OCI-LY7 (cell line): ENCODE measurements at regions not wholly inside any gene's neighbourhood (a gene's known extent, or its start where the extent isn't known, plus 50 kb on each side); places are given as distances from the start of the nearest gene placed in this dataset.
A peak's percentile ranks its signal among the peaks of the same experiment; 100 is the strongest.

Experiments used
- BruUV-seq: library from RNA; stranded (reverse); fragments of 400-500 nt; replicated peaks from 2 replicates; lab custom pipeline; 2021; lab: Mats Ljungman, UMichigan
- CTCF ChIA-PET: fragments of 300-600 bp; sonication (Branson Sonifier 250); formaldehyde crosslinking; loops from one replicate; lab custom pipeline; 2022; ENCODE audit warnings: antibody characterized with exemption; ENCODE audit not compliant: unreplicated experiment; lab: Charles Lee
- POLR2A ChIA-PET: fragments of 300-600 bp; sonication (Branson Sonifier 250); formaldehyde crosslinking; loops from one replicate; lab custom pipeline; 2022; ENCODE audit warnings: antibody characterized with exemption; lab: Charles Lee
- DNase-seq: peaks from one replicate; pipeline ENCODE4 v3.0.0-alpha.2; 2015; ENCODE audit warnings: low spot score
- H2AFZ ChIP-seq: fragments of 200-600 bp; sonication (generic), shearing (Covaris generic); 2 replicates; pipeline ENCODE4 v1.6.1; 2014; ENCODE audit warnings: mild to moderate bottlenecking, antibody characterized with exemption, low read length, moderate library complexity
- H3K27ac ChIP-seq: fragments of 200-600 bp; sonication (generic); 2 replicates; pipeline ENCODE4 v1.5.1; 2014; ENCODE audit warnings: mixed run types, low read depth, mild to moderate bottlenecking, moderate library complexity, low read length, inconsistent platforms; ENCODE audit not compliant: poor library complexity, severe bottlenecking
- H3K36me3 ChIP-seq: fragments of 200-600 bp; sonication (generic); 2 replicates; pipeline ENCODE4 v1.6.1; 2014; ENCODE audit warnings: mild to moderate bottlenecking, antibody characterized with exemption, low read length, moderate library complexity, mixed read lengths; ENCODE audit not compliant: insufficient read depth
- H3K4me1 ChIP-seq: fragments of 200-600 bp; sonication (generic); 2 replicates; pipeline ENCODE4 v1.5.1; 2014; ENCODE audit warnings: mild to moderate bottlenecking, low read length; ENCODE audit not compliant: insufficient read depth, poor library complexity, severe bottlenecking
- H3K4me2 ChIP-seq: fragments of 200-600 bp; sonication (generic); 2 replicates; pipeline ENCODE4 v1.6.1; 2014; ENCODE audit warnings: mild to moderate bottlenecking, low read length
- H3K4me3 ChIP-seq: fragments of 200-600 bp; sonication (generic); 2 replicates; pipeline ENCODE4 v1.5.1; 2014; ENCODE audit warnings: mild to moderate bottlenecking, low read depth, low read length; ENCODE audit not compliant: poor library complexity, severe bottlenecking
- H3K79me2 ChIP-seq: fragments of 200-600 bp; sonication (generic); 2 replicates; pipeline ENCODE4 v1.6.1; 2016; ENCODE audit warnings: low read depth, mild to moderate bottlenecking, low read length, moderate library complexity, mixed read lengths; ENCODE audit not compliant: insufficient read depth
- H3K9me2 ChIP-seq: fragments of 200-600 bp; sonication (generic); 2 replicates; pipeline ENCODE4 v1.6.1; 2016; ENCODE audit warnings: mild to moderate bottlenecking, low read length, mixed read lengths; ENCODE audit not compliant: insufficient read depth
- H3K9me3 ChIP-seq: fragments of 200-600 bp; sonication (generic); 2 replicates; pipeline ENCODE4 v1.6.1; 2014; ENCODE audit warnings: mild to moderate bottlenecking, mixed run types, low read length, mixed read lengths
- H4K20me1 ChIP-seq: fragments of 200-600 bp; sonication (generic); 2 replicates; pipeline ENCODE4 v1.6.1; 2014; ENCODE audit warnings: mild to moderate bottlenecking, antibody characterized with exemption, low read length, moderate library complexity, mixed read lengths; ENCODE audit not compliant: insufficient read depth
- EZH2phosphoT487 ChIP-seq: fragments of 200-600 bp; sonication (generic); IDR thresholded peaks from 2 replicates; pipeline ENCODE4 v1.6.1; 2018; ENCODE audit warnings: low read depth, borderline replicate concordance, mild to moderate bottlenecking, mixed run types, antibody characterized with exemption, low read length, moderate library complexity, mixed read lengths
- intact Hi-C: fragments of 100-400 bp; cut with micrococcal nuclease; formaldehyde crosslinking; loops from one replicate; pipeline ENCODE4 v1.10.0; 2022; ENCODE audit not compliant: unreplicated experiment
- TF ChIP-seq, protein P1 (sequence below): fragments of 200-600 bp; sonication (generic); conservative IDR thresholded peaks from 2 replicates; pipeline ENCODE4 v1.5.1; 2014; ENCODE audit warnings: mild to moderate bottlenecking, antibody characterized with exemption, low read length, moderate library complexity, mixed read lengths

DNA sequence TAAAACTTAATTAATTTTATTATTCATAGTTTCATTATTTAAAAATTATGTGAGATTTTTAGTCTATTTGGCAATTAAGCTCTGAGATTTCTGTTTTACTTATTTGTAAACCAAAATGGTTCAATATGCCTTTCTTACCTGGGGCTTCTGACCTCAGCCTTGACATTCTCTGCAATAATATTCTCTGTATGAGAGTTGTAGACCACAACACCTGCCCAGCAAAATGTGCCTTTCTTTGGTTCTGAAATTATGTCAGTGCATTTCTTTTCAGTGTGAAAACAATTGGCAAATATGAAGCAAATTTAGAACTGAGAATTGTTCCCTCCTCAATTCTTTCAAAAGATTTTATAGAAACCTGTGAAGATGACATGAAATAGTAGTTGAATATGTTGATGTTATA is 426.4 kb upstream of the FZD8 start:
- DNase-seq: no peak
- TF ChIP-seq EZH2phosphoT487: no peak
- TF ChIP-seq, protein P1, sequence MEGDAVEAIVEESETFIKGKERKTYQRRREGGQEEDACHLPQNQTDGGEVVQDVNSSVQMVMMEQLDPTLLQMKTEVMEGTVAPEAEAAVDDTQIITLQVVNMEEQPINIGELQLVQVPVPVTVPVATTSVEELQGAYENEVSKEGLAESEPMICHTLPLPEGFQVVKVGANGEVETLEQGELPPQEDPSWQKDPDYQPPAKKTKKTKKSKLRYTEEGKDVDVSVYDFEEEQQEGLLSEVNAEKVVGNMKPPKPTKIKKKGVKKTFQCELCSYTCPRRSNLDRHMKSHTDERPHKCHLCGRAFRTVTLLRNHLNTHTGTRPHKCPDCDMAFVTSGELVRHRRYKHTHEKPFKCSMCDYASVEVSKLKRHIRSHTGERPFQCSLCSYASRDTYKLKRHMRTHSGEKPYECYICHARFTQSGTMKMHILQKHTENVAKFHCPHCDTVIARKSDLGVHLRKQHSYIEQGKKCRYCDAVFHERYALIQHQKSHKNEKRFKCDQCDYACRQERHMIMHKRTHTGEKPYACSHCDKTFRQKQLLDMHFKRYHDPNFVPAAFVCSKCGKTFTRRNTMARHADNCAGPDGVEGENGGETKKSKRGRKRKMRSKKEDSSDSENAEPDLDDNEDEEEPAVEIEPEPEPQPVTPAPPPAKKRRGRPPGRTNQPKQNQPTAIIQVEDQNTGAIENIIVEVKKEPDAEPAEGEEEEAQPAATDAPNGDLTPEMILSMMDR: no peak
- H3K9me3 ChIP-seq: 0 out of 2 replicates have a peak, but pooled peaks cover 4% of the 10 kb centered on the region
- no peak overlapping the region for H3K4me3 ChIP-seq
- no peaks in the 10 kb centered on the region for H3K9me2 ChIP-seq
- H3K4me1 ChIP-seq: no peaks in the 10 kb centered on the region
- no peaks in the 10 kb centered on the region for H4K20me1 ChIP-seq
- ChIA-PET CTCF (interaction anchor here (0.6 kb wide), 1 partner anchor 171 kb away, joined by 3 read pairs; no protein-coding TSS in a partner anchor), POLR2A (interaction anchor here (0.6 kb wide), 1 partner anchor 791 kb away, joined by 3 read pairs; no protein-coding TSS in a partner anchor)
- H3K36me3 ChIP-seq: no peaks in the 10 kb centered on the region
- H3K27ac ChIP-seq: no peak overlapping the region
- no peaks in the 10 kb centered on the region for H3K79me2 ChIP-seq
- intact Hi-C loops: no loop called here
- H2AFZ ChIP-seq: no peak overlapping the region
- H3K4me2 ChIP-seq: no peak overlapping the region
- BruUV-seq: no TSS peak

DNA sequence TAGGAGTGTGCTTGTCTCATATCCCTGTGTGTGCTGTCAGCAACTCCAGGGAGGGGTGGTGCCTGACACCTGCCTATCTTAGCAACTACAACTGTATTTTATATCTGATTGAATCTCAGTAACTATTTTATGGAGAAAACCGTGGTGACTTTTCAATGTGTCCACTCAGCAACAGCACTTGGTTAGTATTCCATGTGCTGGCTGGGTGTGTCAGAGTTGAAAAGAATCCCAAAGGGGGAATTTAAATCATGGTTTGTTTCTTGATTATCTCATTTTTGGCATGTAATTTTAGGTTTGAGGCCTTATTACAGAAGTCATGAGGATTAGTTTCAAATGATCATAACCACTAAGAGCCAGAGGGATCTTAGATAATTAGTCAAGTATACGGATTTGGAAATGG is 425.7 kb upstream of the FZD8 start:
- no peak for TF ChIP-seq EZH2phosphoT487
- TF ChIP-seq, protein P1: no peak

DNA sequence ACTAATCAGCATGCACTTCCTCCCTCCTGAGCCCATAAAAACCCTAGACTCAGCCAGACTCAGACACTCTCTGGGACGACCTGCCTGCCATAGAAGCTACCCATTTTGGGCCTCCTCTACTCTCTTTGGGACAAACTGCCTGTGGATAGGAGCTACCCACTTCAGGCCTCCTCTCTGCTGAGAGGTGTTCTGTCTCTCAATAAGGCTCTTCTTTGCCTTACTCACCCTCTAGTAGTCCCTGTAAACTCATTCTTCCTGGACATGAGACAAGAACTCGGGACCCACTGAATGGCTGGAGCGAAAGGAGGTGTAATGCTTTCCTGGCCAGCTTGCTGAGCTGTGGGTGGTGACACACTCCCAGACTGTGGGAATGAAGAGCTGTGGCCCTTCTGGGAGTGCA is 424.8 kb upstream of the FZD8 start:
- Histone ChIP-seq H3K4me1 (no peaks in the 10 kb centered on the region), H3K9me3 (0 out of 2 replicates have a peak, but pooled peaks cover 4% of the 10 kb centered on the region), H3K9me2 (no peaks in the 10 kb centered on the region), H3K36me3 (no peaks in the 10 kb centered on the region), H2AFZ (no peak overlapping the region), H3K27ac (no peak overlapping the region), H4K20me1 (no peaks in the 10 kb centered on the region), H3K79me2 (no peaks in the 10 kb centered on the region), H3K4me3 (no peak overlapping the region), H3K4me2 (no peak overlapping the region)
- no peak for TF ChIP-seq EZH2phosphoT487
- TF ChIP-seq, protein P1: no peak
- no TSS peak for BruUV-seq
- ChIA-PET POLR2A (no interaction called here), CTCF (no interaction called here)
- peak; percentile 2 for DNase-seq
- intact Hi-C loops: no loop called here

More for the DNA sequence above, 425.7 kb upstream of the FZD8 start:
- H3K27ac ChIP-seq: no peak overlapping the region
- 0 out of 2 replicates have a peak, but pooled peaks cover 4% of the 10 kb centered on the region for H3K9me3 ChIP-seq
- H3K4me3 ChIP-seq: no peak overlapping the region
- intact Hi-C loops: no loop called here
- ChIA-PET CTCF (interaction anchor here (0.6 kb wide), 1 partner anchor 170 kb away, joined by 3 read pairs; no protein-coding TSS in a partner anchor), POLR2A (no interaction called here)
- H3K9me2 ChIP-seq: no peaks in the 10 kb centered on the region
- H2AFZ ChIP-seq: no peak overlapping the region
- no peak overlapping the region for H3K4me2 ChIP-seq
- H3K4me1 ChIP-seq: no peaks in the 10 kb centered on the region
- BruUV-seq: no TSS peak
- no peaks in the 10 kb centered on the region for H4K20me1 ChIP-seq
- H3K79me2 ChIP-seq: no peaks in the 10 kb centered on the region
- DNase-seq: no peak
- H3K36me3 ChIP-seq: no peaks in the 10 kb centered on the region
